Fibroblast of skin of abdomen (primary cell): ENCODE measurements at regions not wholly inside any gene's neighbourhood (a gene's known extent, or its start where the extent isn't known, plus 50 kb on each side); places are given as distances from the start of the nearest gene placed in this dataset.

Source experiments
- DNase-seq: peaks from one replicate; pipeline ENCODE4 v3.0.0-alpha.2; 2013

- peak; percentile 60 for DNase-seq
Measured at GRCh38 chr5:155926766-155927165, 400.2 kb upstream of the SGCD start.

GRCh38 chr5:155929112-155929511, 397.9 kb upstream of the SGCD start:
- DNase-seq, result peak; percentile 82

- no peak for DNase-seq
Measured at GRCh38 chr5:155934964-155935363, 392.0 kb upstream of the SGCD start.

GRCh38 chr5:155935723-155936122, 391.2 kb upstream of the SGCD start:
- no peak for DNase-seq

- DNase-seq, result no peak
Measured at GRCh38 chr5:155936520-155937406, 390.2 kb upstream of the SGCD start.

- no peak for DNase-seq
Measured at GRCh38 chr5:155938051-155938450, 388.9 kb upstream of the SGCD start.

GRCh38 chr5:155941340-155941739, 385.6 kb upstream of the SGCD start:
- DNase-seq, result no peak

- DNase-seq, result peak; percentile 79
Measured at GRCh38 chr5:155943516-155944407, 383.2 kb upstream of the SGCD start.

GRCh38 chr5:155947394-155948062, 379.4 kb upstream of the SGCD start:
- peak; percentile 37 for DNase-seq

- DNase-seq, result no peak
Measured at GRCh38 chr5:155948576-155948975, 378.4 kb upstream of the SGCD start.

GRCh38 chr5:155952486-155953089, 374.4 kb upstream of the SGCD start:
- DNase-seq, result no peak

GRCh38 chr5:155953335-155953734, 373.6 kb upstream of the SGCD start:
- DNase-seq, result peak; percentile 68

GRCh38 chr5:155954701-155955445, 372.1 kb upstream of the SGCD start:
- peak; percentile 91 for DNase-seq

GRCh38 chr5:155957884-155958283, 369.1 kb upstream of the SGCD start:
- DNase-seq, result no peak

GRCh38 chr5:155959082-155959481, 367.9 kb upstream of the SGCD start:
- no peak for DNase-seq

GRCh38 chr5:155960177-155960576, 366.8 kb upstream of the SGCD start:
- DNase-seq, result no peak

GRCh38 chr5:155969537-155969936, 357.4 kb upstream of the SGCD start:
- no peak for DNase-seq

- no peak for DNase-seq
Measured at GRCh38 chr5:155974369-155974768, 352.6 kb upstream of the SGCD start.

GRCh38 chr5:155978850-155979249, 348.1 kb upstream of the SGCD start:
- DNase-seq, result no peak

- no peak for DNase-seq
Measured at GRCh38 chr5:155982354-155982753, 344.6 kb upstream of the SGCD start.

- DNase-seq, result peak; percentile 77
Measured at GRCh38 chr5:155983954-155984353, 343.0 kb upstream of the SGCD start.
